Nephron progenitor cell (in vitro differentiated cells): ENCODE measurements at regions not wholly inside any gene's neighbourhood (a gene's known extent, or its start where the extent isn't known, plus 50 kb on each side); places are given as distances from the start of the nearest gene placed in this dataset.

Experiments
- DNase-seq: peaks from one replicate; pipeline ENCODE4 v3.0.0; 2021
- H3K27ac Mint-ChIP-seq: 2 replicates; pipeline ENCODE4 v1.8.0; 2021; ENCODE audit warnings: mild to moderate bottlenecking, moderate library complexity, mixed read lengths
- H3K27me3 Mint-ChIP-seq: 2 replicates; pipeline ENCODE4 v1.8.0; 2021; ENCODE audit warnings: mild to moderate bottlenecking, low read depth, mixed read lengths; ENCODE audit not compliant: poor library complexity
- H3K36me3 Mint-ChIP-seq: 2 replicates; pipeline ENCODE4 v1.8.0; 2021; ENCODE audit warnings: low read depth, mixed read lengths
- H3K4me1 Mint-ChIP-seq: 2 replicates; pipeline ENCODE4 v1.8.0; 2021; ENCODE audit warnings: mixed read lengths
- H3K4me3 Mint-ChIP-seq: 2 replicates; pipeline ENCODE4 v1.8.0; 2021; ENCODE audit warnings: mild to moderate bottlenecking, moderate library complexity, mixed read lengths
- H3K9me3 Mint-ChIP-seq: 2 replicates; pipeline ENCODE4 v1.8.0; 2021; ENCODE audit warnings: mild to moderate bottlenecking, moderate library complexity, mixed read lengths
- CTCF ChIP-seq: fragments of 200-600 bp; sonication (generic); IDR thresholded peaks from 2 replicates; pipeline ENCODE4 v1.5.0; 2021; ENCODE audit warnings: antibody characterized with exemption

GRCh38 chr2:145464866-145465265 lies 944.9 kb upstream of the ZEB2 start:
- H3K36me3 Mint-ChIP-seq = no peaks in the 10 kb centered on the region
- no peaks in the 10 kb centered on the region for H3K4me1 Mint-ChIP-seq
- H3K27ac Mint-ChIP-seq = no peak overlapping the region
- H3K4me3 Mint-ChIP-seq = no peak overlapping the region
- no peaks in the 10 kb centered on the region for H3K27me3 Mint-ChIP-seq
- no peak for TF ChIP-seq CTCF
- no peaks in the 10 kb centered on the region for H3K9me3 Mint-ChIP-seq
- DNase-seq = no peak

GRCh38 chr2:145460112-145460511 lies 940.2 kb upstream of the ZEB2 start:
- no peak overlapping the region for H3K27ac Mint-ChIP-seq
- no peak overlapping the region for H3K4me3 Mint-ChIP-seq
- H3K9me3 Mint-ChIP-seq = no peaks in the 10 kb centered on the region
- no peaks in the 10 kb centered on the region for H3K27me3 Mint-ChIP-seq
- no peaks in the 10 kb centered on the region for H3K4me1 Mint-ChIP-seq
- DNase-seq = no peak
- H3K36me3 Mint-ChIP-seq = no peaks in the 10 kb centered on the region
- no peak for TF ChIP-seq CTCF

GRCh38 chr2:145431181-145431951 lies 911.4 kb upstream of the ZEB2 start:
- Mint-ChIP-seq H3K27ac (no peak overlapping the region), H3K9me3 (no peaks in the 10 kb centered on the region), H3K27me3 (no peaks in the 10 kb centered on the region), H3K4me1 (peaks cover 23% of the 10 kb centered on the region), H3K36me3 (no peaks in the 10 kb centered on the region), H3K4me3 (no peak overlapping the region)
- TF ChIP-seq CTCF = no peak
- no peak for DNase-seq

- H3K9me3 Mint-ChIP-seq = peaks cover 43% of the 10 kb centered on the region
- no peak for TF ChIP-seq CTCF
- no peaks in the 10 kb centered on the region for H3K4me1 Mint-ChIP-seq
- no peak for DNase-seq
- H3K27me3 Mint-ChIP-seq = no peaks in the 10 kb centered on the region
- H3K27ac Mint-ChIP-seq = no peak overlapping the region
- H3K4me3 Mint-ChIP-seq = no peak overlapping the region
- peaks cover 15% of the 10 kb centered on the region for H3K36me3 Mint-ChIP-seq
Observed at GRCh38 chr2:145423809-145424208, 903.9 kb upstream of the ZEB2 start.

- Mint-ChIP-seq H3K36me3 (peaks cover 15% of the 10 kb centered on the region), H3K4me1 (no peaks in the 10 kb centered on the region), H3K27ac (no peak overlapping the region), H3K9me3 (peaks cover 43% of the 10 kb centered on the region), H3K27me3 (no peaks in the 10 kb centered on the region), H3K4me3 (no peak overlapping the region)
- no peak for DNase-seq
- no peak for TF ChIP-seq CTCF
Observed at GRCh38 chr2:145422576-145422975, 902.7 kb upstream of the ZEB2 start.

- no peak for TF ChIP-seq CTCF
- no peak overlapping the region for H3K27ac Mint-ChIP-seq
- H3K9me3 Mint-ChIP-seq = peaks cover 47% of the 10 kb centered on the region
- H3K36me3 Mint-ChIP-seq = peaks cover 15% of the 10 kb centered on the region
- DNase-seq = no peak
- H3K4me1 Mint-ChIP-seq = no peaks in the 10 kb centered on the region
- H3K27me3 Mint-ChIP-seq = no peaks in the 10 kb centered on the region
- H3K4me3 Mint-ChIP-seq = no peak overlapping the region
Observed at GRCh38 chr2:145421841-145422240, 901.9 kb upstream of the ZEB2 start.
